Inflammatory macrophage treated with lipopolysaccharide for 4 hours (primary cell): ENCODE measurements at regions not wholly inside any gene's neighbourhood (a gene's known extent, or its start where the extent isn't known, plus 50 kb on each side); places are given as distances from the start of the nearest gene placed in this dataset.

Experiments used
- DNase-seq: peaks from one replicate; pipeline ENCODE4 v3.0.0-alpha.2; 2020

GRCh38 chr7:106812027-106812643, 52.9 kb upstream of the PIK3CG start:
- peak; percentile 83 for DNase-seq

- DNase-seq: no peak
Measured at GRCh38 chr7:106813705-106814305, 51.3 kb upstream of the PIK3CG start.

- peak; percentile 27 for DNase-seq
Measured at GRCh38 chr7:106814887-106815286, 50.2 kb upstream of the PIK3CG start.
